A673 (cell line): ENCODE measurements at regions not wholly inside any gene's neighbourhood (a gene's known extent, or its start where the extent isn't known, plus 50 kb on each side); places are given as distances from the start of the nearest gene placed in this dataset.

Experiments used
- EZH2 ChIP-seq: fragments of 200-600 bp; sonication (generic); IDR thresholded peaks from 2 replicates; pipeline ENCODE4 v1.6.1; 2017; ENCODE audit warnings: borderline replicate concordance, low read depth, mild to moderate bottlenecking, mixed read lengths, antibody characterized with exemption, low read length; ENCODE audit not compliant: poor library complexity, severe bottlenecking
- TF ChIP-seq, protein P1 (sequence below): fragments of 300-800, 200-600 bp; sonication (generic); conservative IDR thresholded peaks from 2 replicates; pipeline ENCODE4 v1.5.1; 2017; ENCODE audit warnings: low read depth, mild to moderate bottlenecking, antibody characterized with exemption, low read length, moderate library complexity, mixed read lengths

DNA sequence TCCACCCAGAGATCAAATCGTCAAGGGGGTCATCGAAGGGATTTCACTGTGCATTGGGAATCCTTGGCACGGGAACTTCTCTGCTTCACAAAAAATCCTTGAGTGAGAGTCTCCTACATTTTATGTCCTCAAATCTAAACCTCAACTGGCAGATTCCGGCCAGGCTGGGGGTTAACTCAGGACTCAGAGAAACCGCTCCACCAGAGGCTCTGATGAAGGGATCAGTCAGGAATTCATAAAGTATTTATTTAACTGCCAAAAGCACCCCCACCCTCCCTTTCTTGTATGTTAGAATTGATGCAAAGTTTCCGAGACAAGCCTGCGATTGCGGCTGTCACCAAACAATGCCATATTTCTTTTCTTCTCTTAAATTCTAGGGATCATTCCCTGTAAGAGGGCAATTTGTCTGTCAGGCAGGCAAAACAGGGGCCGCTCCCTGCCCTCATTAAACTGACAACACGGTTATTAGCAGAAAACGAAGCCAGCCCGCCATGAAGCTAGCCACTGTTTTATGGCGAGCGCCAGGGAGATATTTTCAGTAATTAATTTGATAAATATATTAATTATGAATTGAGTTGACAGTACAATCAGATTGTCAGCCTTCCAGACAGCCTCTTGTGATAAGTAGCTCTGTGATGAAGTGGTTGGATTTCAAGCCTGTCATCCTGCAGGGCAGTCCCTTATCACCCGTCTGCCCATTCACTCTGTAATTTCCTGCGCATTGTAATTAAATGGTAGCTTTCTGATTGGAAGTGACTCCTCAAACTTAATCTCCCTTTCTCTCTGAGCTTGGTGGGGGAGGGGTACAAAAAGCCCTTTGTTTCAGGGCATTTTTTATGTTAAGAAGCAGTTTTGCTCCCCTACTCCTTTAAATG lies 153.0 kb upstream of the GPR26 start:
- TF ChIP-seq, protein P1, sequence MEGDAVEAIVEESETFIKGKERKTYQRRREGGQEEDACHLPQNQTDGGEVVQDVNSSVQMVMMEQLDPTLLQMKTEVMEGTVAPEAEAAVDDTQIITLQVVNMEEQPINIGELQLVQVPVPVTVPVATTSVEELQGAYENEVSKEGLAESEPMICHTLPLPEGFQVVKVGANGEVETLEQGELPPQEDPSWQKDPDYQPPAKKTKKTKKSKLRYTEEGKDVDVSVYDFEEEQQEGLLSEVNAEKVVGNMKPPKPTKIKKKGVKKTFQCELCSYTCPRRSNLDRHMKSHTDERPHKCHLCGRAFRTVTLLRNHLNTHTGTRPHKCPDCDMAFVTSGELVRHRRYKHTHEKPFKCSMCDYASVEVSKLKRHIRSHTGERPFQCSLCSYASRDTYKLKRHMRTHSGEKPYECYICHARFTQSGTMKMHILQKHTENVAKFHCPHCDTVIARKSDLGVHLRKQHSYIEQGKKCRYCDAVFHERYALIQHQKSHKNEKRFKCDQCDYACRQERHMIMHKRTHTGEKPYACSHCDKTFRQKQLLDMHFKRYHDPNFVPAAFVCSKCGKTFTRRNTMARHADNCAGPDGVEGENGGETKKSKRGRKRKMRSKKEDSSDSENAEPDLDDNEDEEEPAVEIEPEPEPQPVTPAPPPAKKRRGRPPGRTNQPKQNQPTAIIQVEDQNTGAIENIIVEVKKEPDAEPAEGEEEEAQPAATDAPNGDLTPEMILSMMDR = no peak
- no peak for TF ChIP-seq EZH2
